HG03342 (cell line): ENCODE measurements at regions not wholly inside any gene's neighbourhood (a gene's known extent, or its start where the extent isn't known, plus 50 kb on each side); places are given as distances from the start of the nearest gene placed in this dataset.
"Not testable (repeated sequence)": the region's sequence is repeated elsewhere in the genome, so short reads cannot be mapped to it uniquely, and the experiment has no call there.

Experiments
- ATAC-seq: cut with Tn5 transposase; IDR thresholded peaks from one replicate; pipeline ENCODE4 v1.9.1; 2021; ENCODE audit warnings: mild to moderate bottlenecking, moderate library complexity; ENCODE audit not compliant: unreplicated experiment

DNA sequence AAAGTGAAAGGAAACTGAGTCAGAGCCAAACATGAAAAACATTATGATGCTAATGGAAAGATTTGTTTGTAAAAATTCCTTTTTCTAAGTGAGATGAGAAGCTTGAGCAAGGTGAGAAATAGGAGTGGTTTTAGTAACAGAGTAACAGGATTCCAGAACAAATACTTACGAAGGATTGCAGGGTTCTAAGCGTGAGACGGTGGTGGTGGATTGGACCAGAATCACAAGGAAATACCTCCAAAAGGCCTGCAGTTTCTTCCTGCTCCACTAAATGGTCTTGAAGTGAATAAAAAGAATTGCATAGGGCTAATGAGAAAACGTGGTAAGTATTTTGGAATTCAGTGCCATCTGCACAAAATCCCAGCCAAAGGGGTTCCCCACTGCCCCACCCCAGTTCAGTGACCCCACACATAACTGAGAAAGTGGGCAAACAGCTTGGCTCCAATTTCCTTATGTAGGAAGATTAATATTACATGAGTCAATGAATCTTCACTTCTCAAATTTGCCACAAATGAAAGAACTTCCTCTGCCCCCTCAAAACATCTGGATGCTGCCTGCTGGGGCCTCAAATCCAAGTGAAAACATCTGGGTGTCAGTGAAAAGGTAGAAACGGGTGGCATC lies 283.8 kb upstream of the NR2F2 start:
- ATAC-seq: no peak

DNA sequence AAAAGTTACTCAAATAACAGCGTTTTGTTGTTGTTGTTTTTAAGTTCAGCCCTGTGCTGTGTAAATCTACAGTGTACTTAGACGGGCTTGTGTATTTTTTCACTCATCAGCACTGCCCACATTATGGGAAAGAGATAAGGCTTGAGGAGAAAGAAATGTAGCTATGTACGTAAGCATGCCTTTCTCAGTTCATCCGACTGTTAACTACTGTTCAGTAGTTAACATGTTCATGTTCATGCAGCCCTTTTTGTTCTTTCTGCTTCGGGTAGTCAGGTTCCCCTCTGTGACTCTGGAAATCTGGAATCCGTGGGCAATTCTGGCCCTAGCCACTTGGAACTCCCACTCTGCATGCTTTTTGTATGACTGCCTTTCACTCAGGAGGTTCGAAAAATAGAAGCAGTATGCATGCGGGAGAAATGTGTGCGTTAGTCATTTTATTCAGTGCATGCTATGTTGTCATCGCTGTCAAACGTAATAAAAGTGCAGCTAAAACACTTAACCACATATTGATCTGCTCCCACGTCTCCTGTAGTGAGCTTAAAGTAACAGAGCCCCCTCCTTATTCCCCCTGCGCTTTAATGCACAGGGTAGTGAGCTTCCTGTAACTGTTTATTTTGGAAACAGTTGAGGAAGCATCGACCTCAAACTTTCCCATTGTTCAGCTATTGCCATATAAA lies 283.1 kb upstream of the NR2F2 start:
- ATAC-seq: no peak

DNA sequence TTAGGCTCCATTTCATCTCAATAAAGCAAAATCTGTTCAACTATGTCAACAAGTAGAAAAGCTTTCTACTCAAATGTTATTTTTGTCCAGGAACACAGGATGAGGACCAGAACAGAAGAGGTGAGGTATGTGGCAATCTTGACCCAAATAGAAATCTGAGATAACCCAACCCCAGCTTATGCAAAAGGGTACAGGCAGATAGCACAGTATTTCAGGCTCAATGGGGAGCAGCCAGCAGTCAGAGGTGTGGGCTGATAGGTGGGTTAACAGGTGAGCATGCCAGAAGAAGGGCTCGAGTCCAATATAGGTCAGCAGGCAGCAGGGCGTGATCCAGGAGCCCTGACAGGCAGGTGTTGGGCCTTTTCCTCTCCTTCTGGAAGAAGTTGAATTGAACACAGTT lies 281.2 kb upstream of the NR2F2 start:
- no peak for ATAC-seq

DNA sequence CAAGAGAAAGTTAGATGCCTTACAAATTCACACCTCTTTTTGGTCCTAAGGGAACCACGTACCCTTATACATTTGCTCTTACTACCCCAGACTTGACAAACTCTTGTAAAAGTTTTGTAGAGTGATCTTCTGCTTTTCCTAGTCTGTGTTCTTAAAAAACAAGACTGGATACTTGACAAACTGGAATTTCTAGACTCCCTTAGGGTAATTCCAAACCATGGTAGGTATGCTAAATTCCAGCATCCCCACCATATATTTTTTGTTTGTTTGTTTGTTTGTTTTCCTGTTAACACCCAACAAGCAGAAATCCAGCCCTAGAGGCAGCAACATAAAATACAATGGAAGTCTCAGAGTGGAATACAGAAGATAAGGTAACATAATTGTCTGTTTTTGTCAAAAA lies 280.7 kb upstream of the NR2F2 start:
- no peak for ATAC-seq

DNA sequence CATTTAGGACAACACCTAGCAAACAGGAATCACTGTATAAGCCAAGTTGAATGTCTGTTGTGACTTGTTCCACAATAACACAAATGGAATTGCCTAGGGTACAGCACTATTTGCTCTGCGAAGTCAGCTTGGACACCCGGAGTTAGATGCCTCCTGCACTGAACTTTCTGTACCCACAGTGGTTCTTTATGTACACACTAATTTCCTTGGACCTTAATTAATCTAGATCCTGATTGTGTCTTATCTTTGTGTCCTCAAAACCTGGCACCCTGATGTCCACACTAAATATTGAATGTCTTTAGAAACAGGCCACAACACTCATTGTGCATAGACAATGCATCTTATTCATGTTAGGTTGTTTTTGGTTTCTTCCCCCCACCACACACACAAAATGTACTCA lies 278.9 kb upstream of the NR2F2 start:
- ATAC-seq: no peak

DNA sequence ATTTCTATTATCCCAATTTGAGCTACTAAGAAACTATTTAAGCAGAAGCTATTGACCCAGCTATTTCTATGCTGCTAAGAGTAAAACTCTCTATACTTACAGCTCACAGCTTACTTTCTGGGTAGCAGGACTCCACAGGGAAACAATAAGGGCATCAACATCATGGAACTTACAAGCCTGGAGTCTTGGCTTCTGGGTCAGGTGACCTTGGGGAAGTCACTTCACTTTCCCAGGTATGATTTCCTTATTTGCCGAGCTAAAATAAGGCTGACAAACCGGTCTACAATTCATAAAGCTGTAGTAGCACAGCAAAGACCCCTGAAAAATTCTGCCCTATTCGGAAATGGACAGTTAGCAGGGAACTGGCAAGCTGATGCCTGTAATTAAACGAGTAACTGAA lies 278.3 kb upstream of the NR2F2 start:
- no peak for ATAC-seq

DNA sequence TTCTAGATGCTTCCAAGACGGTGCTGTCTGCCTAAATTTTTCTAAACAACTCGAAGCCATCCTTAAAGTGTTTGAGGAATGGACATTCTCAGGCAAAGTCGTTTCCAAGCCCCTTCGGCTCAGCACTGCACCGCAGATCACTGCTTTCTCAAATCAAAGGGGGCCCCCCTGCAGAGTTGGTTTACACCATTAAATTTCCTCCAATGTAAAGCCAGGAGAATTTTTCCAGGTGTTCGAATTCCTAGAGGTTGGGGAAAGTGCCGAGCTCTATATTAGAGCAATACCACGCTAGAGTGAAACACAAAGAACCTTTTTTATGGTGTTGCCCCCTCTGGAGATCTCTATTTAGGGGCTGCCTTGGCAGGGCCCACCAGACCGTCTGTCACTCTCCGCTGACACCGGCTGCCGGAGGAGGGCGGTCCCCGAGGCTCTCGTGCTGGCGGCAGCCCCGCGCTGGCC lies 277.9 kb upstream of the NR2F2 start:
- ATAC-seq: no peak

DNA sequence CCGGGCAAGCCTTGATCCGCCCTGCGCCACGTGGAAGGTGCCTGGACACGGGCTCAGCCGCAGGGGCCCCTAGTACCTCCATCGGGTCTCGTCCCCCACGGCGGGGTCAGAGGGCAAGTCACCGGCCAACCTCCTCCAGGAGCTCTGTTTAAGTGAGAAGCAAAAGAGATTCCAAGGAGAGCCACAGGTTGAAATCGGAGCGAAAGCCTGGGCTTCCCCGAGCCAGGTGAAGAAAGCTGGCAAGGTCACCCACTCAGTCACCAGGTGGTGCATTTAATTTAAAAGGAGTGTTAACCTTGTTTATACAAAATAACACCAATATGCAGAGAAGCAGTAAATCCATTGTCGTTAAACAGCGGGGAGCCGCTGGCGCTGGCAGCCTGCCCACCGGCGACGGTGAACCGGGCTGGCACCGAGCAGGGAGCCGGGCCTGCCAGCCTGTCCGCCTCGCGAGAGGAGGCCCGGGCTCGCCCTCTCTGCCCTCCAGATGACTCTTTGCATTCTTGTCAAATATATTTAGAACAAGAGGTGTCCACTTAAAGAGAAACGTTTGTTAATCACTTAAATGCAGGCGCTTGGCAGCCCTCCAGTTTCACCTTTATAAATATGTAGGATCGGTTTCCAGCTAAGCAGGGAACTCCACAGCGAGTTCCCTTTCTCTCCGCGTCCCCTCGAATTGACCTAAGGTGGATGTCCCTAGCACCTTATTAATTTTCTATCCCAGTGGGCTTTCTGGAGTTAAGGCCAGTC lies 277.3 kb upstream of the NR2F2 start:
- ATAC-seq: no peak

DNA sequence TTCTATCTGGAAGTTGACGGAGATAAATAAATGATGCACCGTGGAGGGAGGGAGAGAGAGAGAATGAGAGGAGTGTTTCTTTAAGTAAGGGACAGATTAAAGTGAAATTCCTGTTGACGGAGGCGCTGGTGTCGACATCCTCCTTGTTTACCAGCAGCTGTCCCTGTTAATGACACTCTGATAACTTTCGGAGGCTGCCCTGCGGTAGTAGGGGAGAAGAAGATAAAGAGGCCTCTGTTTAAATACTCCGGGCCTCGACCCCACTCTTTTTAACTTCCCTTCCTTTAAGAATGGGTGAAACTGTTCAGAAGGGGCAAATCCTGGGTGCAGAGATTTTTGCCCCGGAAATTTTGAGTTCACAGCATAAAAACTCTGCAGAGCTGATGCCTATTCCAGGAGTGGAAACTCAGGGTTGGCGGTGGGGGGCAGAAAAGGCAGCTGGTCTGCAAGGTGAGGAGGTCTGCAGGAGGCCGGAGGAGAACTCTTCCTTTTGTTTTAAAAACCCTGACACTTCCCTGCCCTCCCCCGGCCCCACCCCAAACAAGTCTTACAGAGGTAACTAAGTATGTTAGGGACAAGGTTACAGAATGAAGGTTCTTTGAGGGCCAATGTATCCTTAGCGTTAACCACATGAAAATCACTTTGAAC lies 276.6 kb upstream of the NR2F2 start:
- ATAC-seq: no peak

DNA sequence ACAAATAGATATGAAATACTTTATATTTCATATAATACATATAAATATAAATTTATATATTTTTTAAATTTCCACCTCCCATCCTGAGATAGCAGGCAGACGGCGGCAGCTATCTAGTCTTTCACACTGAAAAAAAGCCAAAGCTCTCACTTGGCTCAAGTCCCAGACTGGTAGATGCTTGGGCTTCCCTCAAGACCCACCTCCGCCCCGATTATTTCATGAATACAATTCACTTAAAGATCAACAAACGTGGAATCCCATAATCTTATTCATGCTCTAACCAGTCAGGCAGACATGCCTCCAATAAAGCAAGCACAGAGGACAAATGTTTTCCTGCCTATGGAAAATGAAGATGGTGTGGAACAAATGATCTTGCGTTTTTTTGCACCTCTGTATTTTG lies 275.9 kb upstream of the NR2F2 start:
- no peak for ATAC-seq

DNA sequence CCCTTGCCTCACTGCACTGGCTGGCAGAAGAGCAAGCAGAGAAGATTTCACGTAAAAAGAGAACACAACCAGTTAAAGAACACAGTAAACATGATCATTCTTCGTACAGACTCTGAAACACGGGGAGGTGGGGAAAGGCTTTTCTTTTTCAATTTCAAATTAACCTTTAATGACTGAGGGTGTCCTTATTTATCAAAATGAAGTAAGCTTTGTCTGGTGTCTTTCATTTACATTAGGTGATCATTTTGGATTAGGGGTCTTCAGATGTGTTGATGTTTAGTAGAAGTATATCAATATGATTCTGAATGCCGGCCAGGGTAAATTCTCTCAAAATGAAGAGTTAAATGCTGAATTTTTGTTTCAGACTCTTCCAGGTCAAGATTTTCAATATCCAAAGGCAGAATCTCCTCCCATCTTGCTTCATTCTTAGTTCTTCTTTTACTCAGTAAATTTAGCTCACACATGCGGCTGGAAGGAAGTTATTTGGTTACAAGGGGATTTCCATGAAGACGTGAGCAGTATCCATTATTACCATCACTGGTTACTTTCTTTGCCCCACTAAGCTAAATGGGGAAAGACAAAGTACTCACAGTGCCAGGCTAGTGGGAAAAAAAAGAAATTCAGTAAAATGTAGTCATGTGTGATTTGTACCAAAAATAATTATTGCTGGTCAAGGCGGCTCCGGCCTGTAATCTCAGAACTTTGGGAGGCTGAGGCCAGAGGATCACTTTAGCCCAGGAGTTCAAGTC lies 272.2 kb upstream of the NR2F2 start:
- peak; percentile 83 for ATAC-seq

DNA sequence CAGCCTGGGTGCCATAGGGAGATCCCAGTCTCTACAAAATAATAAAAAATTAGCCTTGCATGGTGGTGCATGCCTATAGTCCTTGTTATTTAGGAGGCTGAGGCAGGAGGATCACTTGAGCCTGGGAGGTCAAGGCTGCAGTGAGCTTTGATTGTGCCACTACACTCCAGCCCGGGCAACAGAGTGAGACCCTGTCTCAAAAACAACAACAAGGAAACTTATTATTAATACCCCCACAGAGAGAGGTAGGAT lies 271.7 kb upstream of the NR2F2 start:
- not testable (repeated sequence) for ATAC-seq

DNA sequence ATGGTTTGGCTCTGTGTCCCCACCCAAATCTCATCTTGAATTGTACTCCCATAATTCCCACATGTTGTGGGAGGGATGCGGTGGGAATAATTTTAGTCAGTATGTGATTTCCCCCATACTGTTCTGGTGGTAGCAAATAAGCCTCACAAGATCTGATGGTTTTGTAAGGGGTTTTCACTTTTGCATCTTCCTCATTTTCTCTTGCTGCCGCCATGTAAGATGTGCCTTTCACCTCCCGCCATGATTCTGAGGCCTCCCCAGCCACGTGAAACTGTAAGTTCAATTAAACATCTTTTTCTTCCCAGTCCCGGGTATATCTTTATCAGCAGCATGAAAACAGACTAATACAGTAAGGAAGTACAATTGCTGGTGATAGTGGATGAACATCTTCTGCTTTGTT lies 269.9 kb upstream of the NR2F2 start:
- ATAC-seq: not testable (repeated sequence)

DNA sequence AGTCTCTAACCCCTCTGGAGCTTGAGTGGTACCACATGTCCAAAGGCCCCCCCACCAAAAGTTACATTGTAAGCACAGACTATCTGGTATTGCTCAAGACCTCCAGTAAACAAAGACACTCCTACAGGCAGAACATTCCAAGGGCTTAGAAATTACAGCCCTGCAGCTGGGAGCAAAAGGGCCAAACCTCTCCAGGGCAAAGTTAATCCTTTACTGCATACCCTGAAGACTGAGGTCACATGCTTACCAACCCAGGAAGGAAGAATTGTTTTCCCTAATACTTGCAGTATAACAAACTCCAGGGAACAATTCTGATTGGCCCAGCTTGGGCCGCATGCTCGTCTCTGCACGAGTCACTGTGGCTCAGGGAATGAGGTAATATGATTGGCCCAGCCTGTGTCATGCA lies 266.1 kb upstream of the NR2F2 start:
- ATAC-seq: no peak

DNA sequence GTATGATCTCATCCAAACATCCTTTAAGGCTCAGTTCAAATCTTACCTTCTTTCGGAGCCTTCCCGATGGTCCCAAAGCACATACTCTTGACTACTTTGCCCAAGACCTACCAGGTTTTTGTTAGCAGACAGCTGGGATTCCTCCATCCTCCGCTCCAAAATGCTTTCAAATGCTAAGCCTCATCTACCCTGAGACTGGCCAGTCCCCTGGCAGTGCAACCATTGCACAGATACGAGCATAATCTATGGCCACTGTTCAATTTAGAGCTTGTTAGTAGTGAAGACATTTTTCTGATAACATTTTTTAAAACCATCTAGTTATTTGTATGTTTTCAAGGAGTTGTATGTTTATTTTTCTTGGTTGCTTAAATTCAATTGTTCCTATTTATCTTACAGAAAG lies 264.4 kb upstream of the NR2F2 start:
- no peak for ATAC-seq

DNA sequence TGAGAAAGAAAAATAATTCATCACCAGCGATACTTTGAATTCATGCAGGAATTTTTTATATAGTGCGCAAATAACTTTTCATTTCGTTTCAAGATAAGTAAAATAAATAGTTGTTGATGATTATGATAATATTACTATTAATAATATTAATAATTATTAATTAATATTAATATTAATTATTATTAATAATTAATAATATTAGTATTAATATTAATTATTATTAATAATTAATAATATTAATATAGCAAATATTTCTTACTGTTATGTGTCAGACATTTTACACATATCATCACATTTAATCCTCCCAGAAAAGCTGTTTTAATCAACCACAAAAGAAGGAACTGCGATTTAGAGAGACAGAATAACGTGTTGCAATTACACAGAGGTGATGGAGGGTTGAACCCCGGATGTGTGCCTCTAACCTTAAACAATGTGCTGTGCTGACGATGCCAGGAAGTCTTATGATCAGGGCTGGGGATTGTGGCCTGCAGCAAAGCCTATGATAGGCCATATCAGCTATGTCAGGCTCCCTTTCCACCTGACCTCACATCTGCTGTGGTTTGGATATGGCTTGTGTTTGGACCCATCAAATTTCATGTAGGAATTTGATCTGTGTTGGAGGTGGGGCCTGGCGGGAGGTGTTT lies 263.5 kb upstream of the NR2F2 start:
- ATAC-seq: no peak

DNA sequence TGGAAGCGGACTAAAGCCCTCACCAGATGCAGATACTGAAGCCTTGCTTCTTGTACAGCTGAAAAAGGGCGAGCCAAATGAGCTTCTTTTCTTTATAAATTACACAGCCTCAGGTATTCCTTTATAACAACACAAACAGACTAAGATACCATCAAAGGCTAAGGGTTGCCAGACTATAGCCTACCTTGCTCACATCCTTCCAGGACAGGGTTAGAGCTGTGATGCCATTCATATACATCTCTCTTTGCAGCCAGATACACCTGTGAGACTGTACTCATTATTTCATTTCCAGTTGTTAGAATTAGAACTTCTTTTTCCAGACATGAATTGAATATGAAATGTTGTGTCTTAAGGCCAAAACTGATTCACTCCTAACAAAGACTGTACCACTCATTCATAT lies 262.8 kb upstream of the NR2F2 start:
- ATAC-seq: no peak

DNA sequence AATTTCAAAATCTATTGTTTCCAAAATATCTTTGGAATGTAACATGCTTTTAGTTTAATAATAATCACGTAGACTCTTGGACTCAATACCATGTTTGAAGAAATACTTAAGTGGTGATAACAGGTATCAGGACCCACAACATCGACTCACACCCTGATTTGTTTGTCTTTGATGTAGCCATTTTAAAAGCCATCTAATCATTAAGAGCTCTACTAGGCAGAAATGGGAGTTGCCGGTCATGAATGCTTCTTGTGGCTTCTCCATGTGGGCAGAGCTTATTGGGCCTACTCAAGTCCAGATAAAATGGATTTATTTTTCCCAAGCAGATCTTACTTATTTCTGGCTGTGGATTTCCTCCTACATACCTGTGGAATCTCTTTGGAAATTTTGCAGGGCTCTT lies 261.6 kb upstream of the NR2F2 start:
- no peak for ATAC-seq

DNA sequence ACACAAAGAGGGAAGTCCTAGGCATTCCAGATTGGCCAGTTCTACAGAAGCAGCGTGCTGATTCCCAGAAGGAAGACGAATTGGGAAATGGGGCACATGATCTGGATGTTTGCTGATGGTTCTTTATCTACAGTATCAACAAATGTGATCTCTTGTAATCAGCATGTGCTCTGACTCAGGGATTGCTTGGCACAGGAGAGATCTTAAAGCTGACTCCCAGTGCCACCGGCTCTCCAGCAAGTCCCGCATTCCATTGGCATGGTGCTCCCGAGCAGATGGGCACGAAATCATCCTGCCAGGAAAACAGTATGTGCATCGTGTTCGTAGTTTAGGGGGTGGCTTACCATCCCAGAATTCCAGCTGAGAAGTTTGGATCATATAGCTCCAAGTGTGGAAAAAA lies 259.9 kb upstream of the NR2F2 start:
- no peak for ATAC-seq

DNA sequence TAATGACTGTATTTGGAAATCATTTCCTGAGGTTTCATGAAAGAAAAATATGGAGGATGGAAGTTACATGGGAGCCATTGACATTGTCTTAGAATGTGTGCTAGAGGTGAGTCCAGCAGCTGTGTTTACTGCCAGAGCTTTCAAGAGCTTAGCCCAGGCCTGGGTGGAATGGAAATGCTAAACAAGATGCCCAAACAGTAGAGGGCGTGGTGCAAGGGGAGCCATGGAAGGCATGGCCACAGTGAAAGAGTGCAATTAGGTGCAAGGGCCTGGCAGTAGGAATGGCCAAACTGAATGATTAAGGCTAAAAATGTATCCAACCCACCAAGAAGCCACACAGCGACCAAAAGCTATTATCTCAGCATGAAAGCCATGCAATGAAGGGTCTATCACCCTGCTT lies 257.7 kb upstream of the NR2F2 start:
- no peak for ATAC-seq

DNA sequence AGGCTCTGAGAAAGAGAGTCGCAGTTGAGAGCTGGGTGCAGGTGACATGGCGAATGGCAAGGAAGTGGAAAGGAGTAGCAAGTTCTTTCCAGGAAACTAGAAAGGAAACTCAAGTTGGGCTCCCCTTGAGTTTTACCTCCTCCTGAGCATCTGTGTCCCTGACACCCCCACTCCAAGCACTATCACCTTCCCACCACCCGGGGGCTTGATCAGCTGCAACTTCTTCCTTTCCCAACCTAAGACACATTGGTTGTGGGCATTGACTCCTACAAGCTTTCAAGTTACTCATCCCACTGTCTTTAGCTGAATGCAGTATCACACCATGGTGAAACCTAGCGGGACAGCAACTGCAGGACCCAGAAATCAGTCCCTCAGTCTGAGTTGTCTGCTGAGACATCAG lies 256.6 kb upstream of the NR2F2 start:
- ATAC-seq: no peak
